Type B pancreatic cell (in vitro differentiated cells): ENCODE measurements at regions not wholly inside any gene's neighbourhood (a gene's known extent, or its start where the extent isn't known, plus 50 kb on each side); places are given as distances from the start of the nearest gene placed in this dataset.

Experiments
- DNase-seq: peaks from one replicate; pipeline ENCODE4 v3.0.0; 2021; ENCODE audit warnings: mixed read lengths; ENCODE audit not compliant: unreplicated experiment; ENCODE audit errors: extremely low spot score
- H3K27ac Mint-ChIP-seq: 2 replicates; pipeline ENCODE4 v1.8.0; 2021; ENCODE audit warnings: mild to moderate bottlenecking, mixed read lengths
- H3K27me3 Mint-ChIP-seq: 2 replicates; pipeline ENCODE4 v1.8.0; 2021; ENCODE audit warnings: mixed read lengths
- H3K36me3 Mint-ChIP-seq: 2 replicates; pipeline ENCODE4 v1.8.0; 2021; ENCODE audit warnings: mixed read lengths
- H3K4me1 Mint-ChIP-seq: one replicate; pipeline ENCODE4 v1.8.0; 2021; ENCODE audit warnings: mixed read lengths; ENCODE audit not compliant: unreplicated experiment
- H3K4me3 Mint-ChIP-seq: 2 replicates; pipeline ENCODE4 v1.8.0; 2021; ENCODE audit warnings: mild to moderate bottlenecking, mixed read lengths
- H3K9me3 Mint-ChIP-seq: 2 replicates; pipeline ENCODE4 v1.8.0; 2021; ENCODE audit warnings: mixed read lengths
- TF ChIP-seq, protein P1 (sequence below): fragments of 200-600 bp; sonication (generic); conservative IDR thresholded peaks from 2 replicates; pipeline ENCODE4 v1.5.0; 2021; ENCODE audit warnings: antibody characterized with exemption, mild to moderate bottlenecking

DNA sequence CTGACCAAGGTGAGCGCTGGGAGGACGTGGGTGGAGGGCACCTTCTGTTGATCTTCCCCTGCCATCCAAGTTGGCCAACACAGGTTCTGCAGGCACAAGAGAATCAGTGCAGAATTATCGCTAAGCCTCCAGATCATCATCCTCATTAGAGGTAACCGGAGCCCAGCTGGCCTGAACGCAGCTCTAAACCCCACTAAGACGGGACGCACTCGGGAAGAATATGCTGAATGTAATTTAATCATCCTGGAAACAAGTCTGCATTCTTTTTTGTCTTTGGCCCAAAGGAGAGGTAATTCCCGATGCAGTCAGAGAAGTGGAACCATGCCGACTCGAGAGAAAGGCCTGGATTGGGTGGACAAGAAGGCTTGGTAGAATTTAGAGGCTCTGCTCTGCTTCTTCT lies 111.0 kb upstream of the GSC start:
- TF ChIP-seq, protein P1, sequence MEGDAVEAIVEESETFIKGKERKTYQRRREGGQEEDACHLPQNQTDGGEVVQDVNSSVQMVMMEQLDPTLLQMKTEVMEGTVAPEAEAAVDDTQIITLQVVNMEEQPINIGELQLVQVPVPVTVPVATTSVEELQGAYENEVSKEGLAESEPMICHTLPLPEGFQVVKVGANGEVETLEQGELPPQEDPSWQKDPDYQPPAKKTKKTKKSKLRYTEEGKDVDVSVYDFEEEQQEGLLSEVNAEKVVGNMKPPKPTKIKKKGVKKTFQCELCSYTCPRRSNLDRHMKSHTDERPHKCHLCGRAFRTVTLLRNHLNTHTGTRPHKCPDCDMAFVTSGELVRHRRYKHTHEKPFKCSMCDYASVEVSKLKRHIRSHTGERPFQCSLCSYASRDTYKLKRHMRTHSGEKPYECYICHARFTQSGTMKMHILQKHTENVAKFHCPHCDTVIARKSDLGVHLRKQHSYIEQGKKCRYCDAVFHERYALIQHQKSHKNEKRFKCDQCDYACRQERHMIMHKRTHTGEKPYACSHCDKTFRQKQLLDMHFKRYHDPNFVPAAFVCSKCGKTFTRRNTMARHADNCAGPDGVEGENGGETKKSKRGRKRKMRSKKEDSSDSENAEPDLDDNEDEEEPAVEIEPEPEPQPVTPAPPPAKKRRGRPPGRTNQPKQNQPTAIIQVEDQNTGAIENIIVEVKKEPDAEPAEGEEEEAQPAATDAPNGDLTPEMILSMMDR, result no peak
- Mint-ChIP-seq H3K9me3 (no peaks in the 10 kb centered on the region), H3K4me3 (no peak overlapping the region), H3K4me1 (peaks cover 21% of the 10 kb centered on the region), H3K27ac (no peak overlapping the region), H3K36me3 (no peaks in the 10 kb centered on the region), H3K27me3 (peaks cover 12% of the 10 kb centered on the region)
- DNase-seq, result no peak

DNA sequence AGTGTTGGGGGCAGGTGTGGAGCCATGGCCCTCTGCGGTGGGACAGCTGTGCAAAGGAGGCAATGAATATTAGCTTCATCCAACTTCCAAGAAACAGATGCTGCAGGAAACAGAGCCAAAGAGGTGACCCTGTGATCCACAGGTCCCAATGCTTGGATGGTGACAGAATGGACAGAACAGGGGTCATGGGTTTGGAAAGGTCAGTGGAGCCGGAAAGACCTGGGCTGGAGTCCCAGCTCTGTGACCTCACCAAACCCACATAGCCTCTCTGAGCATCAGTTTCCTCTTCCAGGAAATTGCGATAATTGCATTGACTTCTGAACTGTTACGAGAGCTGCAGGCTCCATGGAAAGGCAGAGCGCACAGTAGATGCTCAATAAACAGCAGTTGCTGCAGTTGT lies 110.2 kb upstream of the GSC start:
- no peak for DNase-seq
- TF ChIP-seq, protein P1, result no peak
- Mint-ChIP-seq H3K27ac (no peak overlapping the region), H3K4me3 (no peak overlapping the region), H3K4me1 (peaks cover 21% of the 10 kb centered on the region), H3K36me3 (no peaks in the 10 kb centered on the region), H3K27me3 (peaks cover 12% of the 10 kb centered on the region), H3K9me3 (no peaks in the 10 kb centered on the region)

DNA sequence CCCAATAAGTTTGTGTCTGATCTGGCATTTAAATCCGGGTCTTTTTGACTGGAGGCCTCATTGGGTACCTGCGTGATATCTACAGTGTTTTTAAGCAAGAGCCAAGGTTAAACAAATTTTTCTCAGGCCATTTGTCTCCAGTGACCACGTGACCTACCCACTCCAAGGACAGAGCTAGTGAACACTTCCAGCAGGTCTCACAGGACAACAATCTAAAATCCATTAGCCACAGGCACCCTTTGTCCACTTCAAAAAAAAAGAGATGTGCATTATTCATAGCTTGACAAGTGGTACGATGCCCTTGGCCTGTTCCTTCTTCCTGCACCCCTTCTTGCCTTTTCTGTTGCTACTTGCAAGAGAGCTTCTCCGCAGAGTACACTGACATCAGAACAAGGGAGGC lies 109.6 kb upstream of the GSC start:
- H3K27me3 Mint-ChIP-seq, result peaks cover 8% of the 10 kb centered on the region
- no peaks in the 10 kb centered on the region for H3K9me3 Mint-ChIP-seq
- TF ChIP-seq, protein P1, result no peak
- no peak for DNase-seq
- peaks cover 17% of the 10 kb centered on the region for H3K4me1 Mint-ChIP-seq
- H3K36me3 Mint-ChIP-seq, result no peaks in the 10 kb centered on the region
- no peak overlapping the region for H3K4me3 Mint-ChIP-seq
- H3K27ac Mint-ChIP-seq, result no peak overlapping the region

DNA sequence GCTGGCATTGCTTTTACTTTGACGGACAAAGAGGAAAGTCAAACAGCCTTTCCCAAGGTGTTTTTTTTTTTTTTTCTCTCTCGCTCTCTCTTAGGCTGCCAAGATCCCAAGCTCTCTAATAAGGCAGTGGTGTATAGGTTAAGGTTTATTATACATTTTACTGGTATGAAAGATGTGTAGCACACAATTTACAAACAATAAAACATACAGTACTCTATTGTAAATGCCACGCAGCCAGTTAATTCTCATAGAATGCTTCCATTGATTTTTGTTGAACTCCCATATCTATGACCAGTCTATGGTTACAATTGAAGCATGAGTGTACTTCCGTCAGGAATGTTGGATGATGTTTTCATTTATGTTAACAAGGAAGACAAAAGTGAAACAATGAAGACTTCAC lies 106.4 kb upstream of the GSC start:
- TF ChIP-seq, protein P1, result no peak
- Mint-ChIP-seq H3K27ac (no peak overlapping the region), H3K27me3 (peaks cover 11% of the 10 kb centered on the region), H3K9me3 (no peaks in the 10 kb centered on the region), H3K36me3 (no peaks in the 10 kb centered on the region), H3K4me3 (no peak overlapping the region), H3K4me1 (peaks cover 12% of the 10 kb centered on the region)
- no peak for DNase-seq

DNA sequence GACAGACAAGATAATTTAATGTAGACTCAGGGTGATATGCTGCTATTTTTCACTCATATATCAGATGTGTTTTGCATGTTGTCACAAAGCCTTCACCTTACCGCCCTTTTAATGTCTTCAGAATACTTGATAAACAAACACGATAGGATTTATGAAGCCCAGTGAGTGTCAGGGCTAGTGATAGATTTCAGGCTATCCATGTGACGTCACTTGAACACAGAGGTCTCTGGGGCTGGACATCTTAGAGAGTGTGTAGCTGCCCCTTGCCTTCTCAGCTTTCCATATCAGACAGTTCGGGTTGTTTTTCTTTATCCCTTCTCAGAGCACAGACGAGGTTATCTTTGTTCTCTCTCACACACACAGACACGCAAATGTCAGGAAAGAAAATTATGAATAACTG lies 105.3 kb upstream of the GSC start:
- no peak for DNase-seq
- Mint-ChIP-seq H3K27me3 (peaks cover 16% of the 10 kb centered on the region), H3K36me3 (no peaks in the 10 kb centered on the region), H3K4me1 (peaks cover 12% of the 10 kb centered on the region), H3K27ac (no peak overlapping the region), H3K9me3 (no peaks in the 10 kb centered on the region), H3K4me3 (no peak overlapping the region)
- TF ChIP-seq, protein P1, result no peak

DNA sequence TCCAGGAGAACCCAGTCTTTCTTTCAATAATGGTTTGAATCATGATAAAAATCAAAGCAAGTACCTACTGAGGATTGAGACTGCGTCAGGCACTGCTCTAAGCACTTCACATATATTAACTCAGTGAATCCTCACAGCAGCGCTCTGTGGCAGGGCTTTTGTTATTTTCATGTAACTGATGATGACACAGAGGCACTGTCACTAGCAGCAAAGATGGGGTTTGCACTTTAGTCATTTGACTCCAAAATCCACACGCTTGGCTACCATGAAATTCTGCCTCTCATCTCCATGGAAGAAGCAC lies 98.8 kb upstream of the GSC start:
- no peak for DNase-seq
- Mint-ChIP-seq H3K27ac (no peak overlapping the region), H3K4me1 (peaks cover 9% of the 10 kb centered on the region), H3K9me3 (no peaks in the 10 kb centered on the region), H3K36me3 (no peaks in the 10 kb centered on the region), H3K27me3 (peaks cover 26% of the 10 kb centered on the region), H3K4me3 (no peak overlapping the region)
- TF ChIP-seq, protein P1, result no peak
